GM23338 (cell line): ENCODE measurements at regions not wholly inside any gene's neighbourhood (a gene's known extent, or its start where the extent isn't known, plus 50 kb on each side); places are given as distances from the start of the nearest gene placed in this dataset.
A peak's percentile ranks its signal among the peaks of the same experiment; 100 is the strongest.

Experiments used
- CREB1 ChIP-seq: fragments of 250-450 bp; sonication (Bioruptor Pico); IDR thresholded peaks from 2 replicates; pipeline ENCODE4 v1.5.0; 2020; ENCODE audit warnings: low read depth, mild to moderate bottlenecking, moderate library complexity
- EZH2 ChIP-seq: fragments of 200-600 bp; sonication (generic); IDR thresholded peaks from one replicate; pipeline ENCODE4 v1.8.0; 2017; ENCODE audit warnings: antibody characterized with exemption, mild to moderate bottlenecking, low read depth; ENCODE audit not compliant: unreplicated experiment
- EZH2phosphoT487 ChIP-seq: fragments of 200-600 bp; sonication (generic); IDR thresholded peaks from one replicate; pipeline ENCODE4 v1.8.1; 2018; ENCODE audit warnings: antibody characterized with exemption; ENCODE audit not compliant: unreplicated experiment
- POLR2AphosphoS5 ChIP-seq: IDR thresholded peaks from 2 replicates; pipeline ENCODE4 v1.6.1; 2016; ENCODE audit warnings: antibody characterized with exemption, low read depth
- ZNF114 ChIP-seq: fragments of 250-450 bp; sonication (Bioruptor Pico); IDR thresholded peaks from 2 replicates; pipeline ENCODE4 v1.5.0; 2020; ENCODE audit warnings: mild to moderate bottlenecking, moderate library complexity
- ZNF331 ChIP-seq: fragments of 250-450 bp; sonication (Bioruptor Pico); IDR thresholded peaks from 2 replicates; pipeline ENCODE4 v1.5.0; 2020; ENCODE audit warnings: low read depth, mild to moderate bottlenecking, moderate library complexity
- TF ChIP-seq, protein P1 (sequence below), 2 experiments: fragments of 200-600 bp in 1 of 2; sonication (generic) in 1 of 2; conservative IDR thresholded peaks; 2 replicates each; pipeline versions ENCODE4 v1.5.1 to v1.6.1; 2016 to 2017; ENCODE audit warnings: antibody characterized with exemption in 2 of 2, low read depth in 2 of 2, mild to moderate bottlenecking in 2 of 2, moderate library complexity in 1 of 2
- TF ChIP-seq, protein P2 (sequence below): IDR thresholded peaks from one replicate; pipeline ENCODE4 v1.6.1; 2018; ENCODE audit warnings: antibody characterized with exemption; ENCODE audit not compliant: unreplicated experiment
- TF ChIP-seq, protein P3 (sequence below): fragments of 250-450 bp; sonication (Bioruptor Pico); IDR thresholded peaks from 2 replicates; pipeline ENCODE4 v1.5.0; 2020; ENCODE audit warnings: mild to moderate bottlenecking, moderate library complexity

DNA sequence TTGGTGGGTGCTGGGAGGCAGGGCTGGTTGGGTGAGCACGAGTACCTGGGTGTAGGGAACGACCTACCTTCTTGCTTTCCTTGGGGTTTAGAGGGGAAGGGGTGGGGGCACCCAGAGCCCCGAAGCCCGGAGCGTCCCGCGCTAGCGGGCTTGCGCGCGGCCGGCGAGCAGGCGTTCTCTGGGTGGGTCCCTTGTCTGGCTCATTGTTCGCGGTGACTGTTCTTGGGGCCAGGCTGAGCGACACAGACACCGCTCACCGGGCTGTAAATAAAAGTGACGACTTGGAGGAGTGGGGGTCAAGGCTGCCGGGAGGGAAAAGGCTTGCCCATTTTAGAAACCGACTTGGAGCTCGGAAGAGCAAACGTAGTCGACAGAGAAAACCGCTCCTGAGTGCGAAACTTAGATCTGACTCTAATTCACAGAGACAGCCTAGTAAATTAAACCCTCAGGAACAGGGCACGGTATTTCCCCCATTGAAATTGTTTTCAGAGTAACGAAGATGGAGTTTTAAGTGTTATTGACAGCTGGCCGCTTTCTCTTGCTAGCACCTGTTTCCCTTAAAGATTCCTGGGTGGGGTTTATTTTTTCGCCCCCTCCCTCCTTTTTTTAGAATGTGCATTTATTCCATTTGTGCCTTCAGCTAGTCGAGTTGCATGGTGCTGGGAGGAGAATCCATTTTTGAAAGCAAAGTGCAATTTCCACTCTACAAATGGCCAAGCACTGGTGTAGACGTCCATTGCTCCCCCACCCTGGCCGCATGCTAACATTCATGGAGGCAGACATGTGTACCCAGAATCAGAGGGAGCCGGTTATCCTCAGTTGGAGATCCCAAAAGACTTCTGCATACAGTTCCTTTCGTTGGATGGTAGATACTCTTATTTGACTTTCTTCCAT lies 532.1 kb upstream of the SEMA6D start:
- TF ChIP-seq, protein P1, sequence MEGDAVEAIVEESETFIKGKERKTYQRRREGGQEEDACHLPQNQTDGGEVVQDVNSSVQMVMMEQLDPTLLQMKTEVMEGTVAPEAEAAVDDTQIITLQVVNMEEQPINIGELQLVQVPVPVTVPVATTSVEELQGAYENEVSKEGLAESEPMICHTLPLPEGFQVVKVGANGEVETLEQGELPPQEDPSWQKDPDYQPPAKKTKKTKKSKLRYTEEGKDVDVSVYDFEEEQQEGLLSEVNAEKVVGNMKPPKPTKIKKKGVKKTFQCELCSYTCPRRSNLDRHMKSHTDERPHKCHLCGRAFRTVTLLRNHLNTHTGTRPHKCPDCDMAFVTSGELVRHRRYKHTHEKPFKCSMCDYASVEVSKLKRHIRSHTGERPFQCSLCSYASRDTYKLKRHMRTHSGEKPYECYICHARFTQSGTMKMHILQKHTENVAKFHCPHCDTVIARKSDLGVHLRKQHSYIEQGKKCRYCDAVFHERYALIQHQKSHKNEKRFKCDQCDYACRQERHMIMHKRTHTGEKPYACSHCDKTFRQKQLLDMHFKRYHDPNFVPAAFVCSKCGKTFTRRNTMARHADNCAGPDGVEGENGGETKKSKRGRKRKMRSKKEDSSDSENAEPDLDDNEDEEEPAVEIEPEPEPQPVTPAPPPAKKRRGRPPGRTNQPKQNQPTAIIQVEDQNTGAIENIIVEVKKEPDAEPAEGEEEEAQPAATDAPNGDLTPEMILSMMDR (conservative IDR thresholded peaks at IDR 0.05; ENCODE audit: low read depth in 2 of 2), result no peak
- peak; percentile 23 for TF ChIP-seq EZH2
- TF ChIP-seq EZH2phosphoT487, result no peak
- TF ChIP-seq POLR2AphosphoS5, result no peak
- no peak for TF ChIP-seq ZNF114
- TF ChIP-seq, protein P2, sequence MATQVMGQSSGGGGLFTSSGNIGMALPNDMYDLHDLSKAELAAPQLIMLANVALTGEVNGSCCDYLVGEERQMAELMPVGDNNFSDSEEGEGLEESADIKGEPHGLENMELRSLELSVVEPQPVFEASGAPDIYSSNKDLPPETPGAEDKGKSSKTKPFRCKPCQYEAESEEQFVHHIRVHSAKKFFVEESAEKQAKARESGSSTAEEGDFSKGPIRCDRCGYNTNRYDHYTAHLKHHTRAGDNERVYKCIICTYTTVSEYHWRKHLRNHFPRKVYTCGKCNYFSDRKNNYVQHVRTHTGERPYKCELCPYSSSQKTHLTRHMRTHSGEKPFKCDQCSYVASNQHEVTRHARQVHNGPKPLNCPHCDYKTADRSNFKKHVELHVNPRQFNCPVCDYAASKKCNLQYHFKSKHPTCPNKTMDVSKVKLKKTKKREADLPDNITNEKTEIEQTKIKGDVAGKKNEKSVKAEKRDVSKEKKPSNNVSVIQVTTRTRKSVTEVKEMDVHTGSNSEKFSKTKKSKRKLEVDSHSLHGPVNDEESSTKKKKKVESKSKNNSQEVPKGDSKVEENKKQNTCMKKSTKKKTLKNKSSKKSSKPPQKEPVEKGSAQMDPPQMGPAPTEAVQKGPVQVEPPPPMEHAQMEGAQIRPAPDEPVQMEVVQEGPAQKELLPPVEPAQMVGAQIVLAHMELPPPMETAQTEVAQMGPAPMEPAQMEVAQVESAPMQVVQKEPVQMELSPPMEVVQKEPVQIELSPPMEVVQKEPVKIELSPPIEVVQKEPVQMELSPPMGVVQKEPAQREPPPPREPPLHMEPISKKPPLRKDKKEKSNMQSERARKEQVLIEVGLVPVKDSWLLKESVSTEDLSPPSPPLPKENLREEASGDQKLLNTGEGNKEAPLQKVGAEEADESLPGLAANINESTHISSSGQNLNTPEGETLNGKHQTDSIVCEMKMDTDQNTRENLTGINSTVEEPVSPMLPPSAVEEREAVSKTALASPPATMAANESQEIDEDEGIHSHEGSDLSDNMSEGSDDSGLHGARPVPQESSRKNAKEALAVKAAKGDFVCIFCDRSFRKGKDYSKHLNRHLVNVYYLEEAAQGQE, result no peak
- TF ChIP-seq CREB1 (CRISPR knock-in tag), result no peak
- TF ChIP-seq, protein P3, sequence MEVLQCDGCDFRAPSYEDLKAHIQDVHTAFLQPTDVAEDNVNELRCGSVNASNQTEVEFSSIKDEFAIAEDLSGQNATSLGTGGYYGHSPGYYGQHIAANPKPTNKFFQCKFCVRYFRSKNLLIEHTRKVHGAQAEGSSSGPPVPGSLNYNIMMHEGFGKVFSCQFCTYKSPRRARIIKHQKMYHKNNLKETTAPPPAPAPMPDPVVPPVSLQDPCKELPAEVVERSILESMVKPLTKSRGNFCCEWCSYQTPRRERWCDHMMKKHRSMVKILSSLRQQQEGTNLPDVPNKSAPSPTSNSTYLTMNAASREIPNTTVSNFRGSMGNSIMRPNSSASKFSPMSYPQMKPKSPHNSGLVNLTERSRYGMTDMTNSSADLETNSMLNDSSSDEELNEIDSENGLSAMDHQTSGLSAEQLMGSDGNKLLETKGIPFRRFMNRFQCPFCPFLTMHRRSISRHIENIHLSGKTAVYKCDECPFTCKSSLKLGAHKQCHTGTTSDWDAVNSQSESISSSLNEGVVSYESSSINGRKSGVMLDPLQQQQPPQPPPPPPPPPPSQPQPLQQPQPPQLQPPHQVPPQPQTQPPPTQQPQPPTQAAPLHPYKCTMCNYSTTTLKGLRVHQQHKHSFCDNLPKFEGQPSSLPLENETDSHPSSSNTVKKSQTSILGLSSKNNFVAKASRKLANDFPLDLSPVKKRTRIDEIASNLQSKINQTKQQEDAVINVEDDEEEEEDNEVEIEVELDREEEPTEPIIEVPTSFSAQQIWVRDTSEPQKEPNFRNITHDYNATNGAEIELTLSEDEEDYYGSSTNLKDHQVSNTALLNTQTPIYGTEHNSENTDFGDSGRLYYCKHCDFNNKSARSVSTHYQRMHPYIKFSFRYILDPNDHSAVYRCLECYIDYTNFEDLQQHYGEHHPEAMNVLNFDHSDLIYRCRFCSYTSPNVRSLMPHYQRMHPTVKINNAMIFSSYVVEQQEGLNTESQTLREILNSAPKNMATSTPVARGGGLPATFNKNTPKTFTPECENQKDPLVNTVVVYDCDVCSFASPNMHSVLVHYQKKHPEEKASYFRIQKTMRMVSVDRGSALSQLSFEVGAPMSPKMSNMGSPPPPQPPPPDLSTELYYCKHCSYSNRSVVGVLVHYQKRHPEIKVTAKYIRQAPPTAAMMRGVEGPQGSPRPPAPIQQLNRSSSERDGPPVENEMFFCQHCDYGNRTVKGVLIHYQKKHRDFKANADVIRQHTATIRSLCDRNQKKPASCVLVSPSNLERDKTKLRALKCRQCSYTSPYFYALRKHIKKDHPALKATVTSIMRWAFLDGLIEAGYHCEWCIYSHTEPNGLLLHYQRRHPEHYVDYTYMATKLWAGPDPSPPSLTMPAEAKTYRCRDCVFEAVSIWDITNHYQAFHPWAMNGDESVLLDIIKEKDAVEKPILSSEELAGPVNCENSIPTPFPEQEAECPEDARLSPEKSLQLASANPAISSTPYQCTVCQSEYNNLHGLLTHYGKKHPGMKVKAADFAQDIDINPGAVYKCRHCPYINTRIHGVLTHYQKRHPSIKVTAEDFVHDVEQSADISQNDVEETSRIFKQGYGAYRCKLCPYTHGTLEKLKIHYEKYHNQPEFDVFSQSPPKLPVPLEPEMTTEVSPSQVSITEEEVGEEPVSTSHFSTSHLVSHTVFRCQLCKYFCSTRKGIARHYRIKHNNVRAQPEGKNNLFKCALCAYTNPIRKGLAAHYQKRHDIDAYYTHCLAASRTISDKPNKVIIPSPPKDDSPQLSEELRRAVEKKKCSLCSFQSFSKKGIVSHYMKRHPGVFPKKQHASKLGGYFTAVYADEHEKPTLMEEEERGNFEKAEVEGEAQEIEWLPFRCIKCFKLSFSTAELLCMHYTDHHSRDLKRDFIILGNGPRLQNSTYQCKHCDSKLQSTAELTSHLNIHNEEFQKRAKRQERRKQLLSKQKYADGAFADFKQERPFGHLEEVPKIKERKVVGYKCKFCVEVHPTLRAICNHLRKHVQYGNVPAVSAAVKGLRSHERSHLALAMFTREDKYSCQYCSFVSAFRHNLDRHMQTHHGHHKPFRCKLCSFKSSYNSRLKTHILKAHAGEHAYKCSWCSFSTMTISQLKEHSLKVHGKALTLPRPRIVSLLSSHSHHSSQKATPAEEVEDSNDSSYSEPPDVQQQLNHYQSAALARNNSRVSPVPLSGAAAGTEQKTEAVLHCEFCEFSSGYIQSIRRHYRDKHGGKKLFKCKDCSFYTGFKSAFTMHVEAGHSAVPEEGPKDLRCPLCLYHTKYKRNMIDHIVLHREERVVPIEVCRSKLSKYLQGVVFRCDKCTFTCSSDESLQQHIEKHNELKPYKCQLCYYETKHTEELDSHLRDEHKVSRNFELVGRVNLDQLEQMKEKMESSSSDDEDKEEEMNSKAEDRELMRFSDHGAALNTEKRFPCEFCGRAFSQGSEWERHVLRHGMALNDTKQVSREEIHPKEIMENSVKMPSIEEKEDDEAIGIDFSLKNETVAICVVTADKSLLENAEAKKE (CRISPR knock-in tag), result no peak
- TF ChIP-seq ZNF331 (CRISPR knock-in tag), result no peak
